ENCODE measurements at regions not wholly inside any gene's neighbourhood (a gene's known extent, or its start where the extent isn't known, plus 50 kb on each side); places are given as distances from the start of the nearest gene placed in this dataset.

GRCh38 chr16:7140899-7141298, 191.7 kb upstream of the RBFOX1 start:
- no peak for DNase-seq (ENCODE audit: low read depth in 2 of 2)
- Histone ChIP-seq H3K4me1 (ENCODE audit: control insufficient read depth, extremely low read depth, insufficient read depth, low read length) (no peaks in the 10 kb centered on the region), H3K27ac (ENCODE audit: insufficient read depth, low read length) (no peak overlapping the region), H3K36me3 (ENCODE audit: control insufficient read depth, insufficient read depth, low read length) (no peaks in the 10 kb centered on the region), H3K27me3 (ENCODE audit: control insufficient read depth, insufficient read depth, low read length) (no peaks in the 10 kb centered on the region), H3K9me3 (ENCODE audit: control insufficient read depth, insufficient read depth, low read depth, low read length) (no peaks in the 10 kb centered on the region), H3K9ac (ENCODE audit: insufficient read depth, low read length) (no peak overlapping the region), H3K4me2 (ENCODE audit: extremely low read depth, insufficient read depth, low read length) (no peak overlapping the region), H3K4me3 (replicated peaks in 1 of 4; ENCODE audit: control extremely low read depth in 1 of 4, insufficient read depth in 1 of 4, low read depth in 3 of 4, low read length in 4 of 4) (no peak overlapping the region), H2AFZ (ENCODE audit: low read length) (no peak overlapping the region), H3K79me2 (ENCODE audit: control insufficient read depth, insufficient read depth, low read length) (no peaks in the 10 kb centered on the region), H4K20me1 (ENCODE audit: control insufficient read depth, extremely low read depth, insufficient read depth, low read length) (no peaks in the 10 kb centered on the region)
- no peak for TF ChIP-seq EZH2 (IDR thresholded peaks at IDR 0.05; ENCODE audit: low read length, missing control alignments)
- TF ChIP-seq CTCF (conservative IDR thresholded peaks at IDR 0.05 in 1 of 2, IDR thresholded peaks at IDR 0.05 in 1 of 2; ENCODE audit: low read depth in 1 of 2, low read length in 2 of 2): no peak

GRCh38 chr16:7137560-7138330, 194.9 kb upstream of the RBFOX1 start:
- no peaks in the 10 kb centered on the region for H3K4me1 ChIP-seq (ENCODE audit: control insufficient read depth, extremely low read depth, insufficient read depth, low read length)
- no peak overlapping the region for H3K4me2 ChIP-seq (ENCODE audit: extremely low read depth, insufficient read depth, low read length)
- H2AFZ ChIP-seq (ENCODE audit: low read length): no peak overlapping the region
- no peaks in the 10 kb centered on the region for H3K36me3 ChIP-seq (ENCODE audit: control insufficient read depth, insufficient read depth, low read length)
- no peaks in the 10 kb centered on the region for H3K9me3 ChIP-seq (ENCODE audit: control insufficient read depth, insufficient read depth, low read depth, low read length)
- H3K79me2 ChIP-seq (ENCODE audit: control insufficient read depth, insufficient read depth, low read length): no peaks in the 10 kb centered on the region
- no peaks in the 10 kb centered on the region for H4K20me1 ChIP-seq (ENCODE audit: control insufficient read depth, extremely low read depth, insufficient read depth, low read length)
- TF ChIP-seq EZH2 (IDR thresholded peaks at IDR 0.05; ENCODE audit: low read length, missing control alignments) (no peak), CTCF (conservative IDR thresholded peaks at IDR 0.05 in 1 of 2, IDR thresholded peaks at IDR 0.05 in 1 of 2; ENCODE audit: low read depth in 1 of 2, low read length in 2 of 2) (no peak)
- H3K27me3 ChIP-seq (ENCODE audit: control insufficient read depth, insufficient read depth, low read length): no peaks in the 10 kb centered on the region
- no peak overlapping the region for H3K4me3 ChIP-seq (replicated peaks in 1 of 4; ENCODE audit: control extremely low read depth in 1 of 4, insufficient read depth in 1 of 4, low read depth in 3 of 4, low read length in 4 of 4)
- no peak overlapping the region for H3K9ac ChIP-seq (ENCODE audit: insufficient read depth, low read length)
- no peak for DNase-seq (ENCODE audit: low read depth in 2 of 2)
- no peak overlapping the region for H3K27ac ChIP-seq (ENCODE audit: insufficient read depth, low read length)

GRCh38 chr16:7132465-7132864, 200.2 kb upstream of the RBFOX1 start:
- no peak overlapping the region for H3K4me3 ChIP-seq (replicated peaks in 1 of 4; ENCODE audit: control extremely low read depth in 1 of 4, insufficient read depth in 1 of 4, low read depth in 3 of 4, low read length in 4 of 4)
- TF ChIP-seq EZH2 (IDR thresholded peaks at IDR 0.05; ENCODE audit: low read length, missing control alignments) (no peak), CTCF (conservative IDR thresholded peaks at IDR 0.05 in 1 of 2, IDR thresholded peaks at IDR 0.05 in 1 of 2; ENCODE audit: low read depth in 1 of 2, low read length in 2 of 2) (no peak)
- H3K27me3 ChIP-seq (ENCODE audit: control insufficient read depth, insufficient read depth, low read length): no peaks in the 10 kb centered on the region
- no peaks in the 10 kb centered on the region for H3K36me3 ChIP-seq (ENCODE audit: control insufficient read depth, insufficient read depth, low read length)
- H3K9ac ChIP-seq (ENCODE audit: insufficient read depth, low read length): no peak overlapping the region
- H2AFZ ChIP-seq (ENCODE audit: low read length): no peak overlapping the region
- H4K20me1 ChIP-seq (ENCODE audit: control insufficient read depth, extremely low read depth, insufficient read depth, low read length): no peaks in the 10 kb centered on the region
- H3K27ac ChIP-seq (ENCODE audit: insufficient read depth, low read length): no peak overlapping the region
- H3K4me2 ChIP-seq (ENCODE audit: extremely low read depth, insufficient read depth, low read length): no peak overlapping the region
- no peaks in the 10 kb centered on the region for H3K4me1 ChIP-seq (ENCODE audit: control insufficient read depth, extremely low read depth, insufficient read depth, low read length)
- no peaks in the 10 kb centered on the region for H3K79me2 ChIP-seq (ENCODE audit: control insufficient read depth, insufficient read depth, low read length)
- no peaks in the 10 kb centered on the region for H3K9me3 ChIP-seq (ENCODE audit: control insufficient read depth, insufficient read depth, low read depth, low read length)
- no peak for DNase-seq (ENCODE audit: low read depth in 2 of 2)

Data from fibroblast of lung (primary cell).